H9 (cell line): ENCODE measurements at regions not wholly inside any gene's neighbourhood (a gene's known extent, or its start where the extent isn't known, plus 50 kb on each side); places are given as distances from the start of the nearest gene placed in this dataset.

Experiments used
- DNase-seq: peaks from one replicate; pipeline ENCODE4 v3.0.0-alpha.2; 2017
- H2AFZ ChIP-seq: one replicate; pipeline ENCODE4 v1.6.1; 2013; ENCODE audit warnings: mild to moderate bottlenecking, low read length, control low read depth, moderate library complexity
- H2AK5ac ChIP-seq: 2 replicates; pipeline ENCODE4 v1.6.1; 2013; ENCODE audit warnings: low read length, control low read depth, mixed read lengths; ENCODE audit not compliant: insufficient read length
- H2BK120ac ChIP-seq: one replicate; pipeline ENCODE4 v1.6.1; 2013; ENCODE audit warnings: low read depth, mild to moderate bottlenecking, low read length, control low read depth, inconsistent platforms; ENCODE audit not compliant: poor library complexity, severe bottlenecking
- H2BK12ac ChIP-seq: 2 replicates; pipeline ENCODE4 v1.6.1; 2013; ENCODE audit warnings: low read length, control low read depth, mixed read lengths, low read depth; ENCODE audit not compliant: insufficient read length
- H2BK15ac ChIP-seq: 2 replicates; pipeline ENCODE4 v1.6.1; 2013; ENCODE audit warnings: low read depth, low read length, control low read depth
- H2BK20ac ChIP-seq: one replicate; pipeline ENCODE4 v1.6.1; 2013; ENCODE audit warnings: low read depth, mild to moderate bottlenecking, low read length, control low read depth, inconsistent platforms; ENCODE audit not compliant: poor library complexity, severe bottlenecking
- H2BK5ac ChIP-seq: 2 replicates; pipeline ENCODE4 v1.6.1; 2013; ENCODE audit warnings: low read length, control low read depth, mixed read lengths; ENCODE audit not compliant: insufficient read length
- H3K14ac ChIP-seq: 2 replicates; pipeline ENCODE4 v1.6.1; 2013; ENCODE audit warnings: low read length, control low read depth; ENCODE audit not compliant: insufficient read depth
- H3K18ac ChIP-seq: 2 replicates; pipeline ENCODE4 v1.6.1; 2013; ENCODE audit warnings: low read depth, mild to moderate bottlenecking, mixed read lengths, low read length, control low read depth; ENCODE audit not compliant: insufficient read length
- H3K23ac ChIP-seq: 2 replicates; pipeline ENCODE4 v1.6.1; 2013; ENCODE audit warnings: low read length, control low read depth, mixed read lengths, low read depth; ENCODE audit not compliant: insufficient read length
- H3K23me2 ChIP-seq: 2 replicates; pipeline ENCODE4 v1.6.1; 2013; ENCODE audit warnings: low read depth, mild to moderate bottlenecking, mixed read lengths, low read length, control low read depth; ENCODE audit not compliant: insufficient read length, poor library complexity, severe bottlenecking
- H3K27ac ChIP-seq: 2 replicates; pipeline ENCODE4 v1.5.1; 2013; ENCODE audit warnings: low read length, control low read depth, mixed read lengths, low read depth; ENCODE audit not compliant: insufficient read length
- H3K27me3 ChIP-seq: 2 replicates; pipeline ENCODE4 v1.6.1; 2013; ENCODE audit warnings: low read length, control low read depth, inconsistent platforms; ENCODE audit not compliant: insufficient read depth
- H3K4ac ChIP-seq: 2 replicates; pipeline ENCODE4 v1.6.1; 2013; ENCODE audit warnings: low read depth, mild to moderate bottlenecking, control low read depth, inconsistent platforms, low read length, moderate library complexity
- H3K4me1 ChIP-seq: 2 replicates; pipeline ENCODE4 v1.6.1; 2013; ENCODE audit warnings: low read length, control low read depth, inconsistent platforms; ENCODE audit not compliant: insufficient read depth
- H3K4me2 ChIP-seq: 2 replicates; pipeline ENCODE4 v1.6.1; 2013; ENCODE audit warnings: low read length, control low read depth, mixed read lengths; ENCODE audit not compliant: insufficient read length, insufficient read depth
- H3K56ac ChIP-seq: 2 replicates; pipeline ENCODE4 v1.6.1; 2013; ENCODE audit warnings: low read depth, mild to moderate bottlenecking, mixed read lengths, low read length, control low read depth; ENCODE audit not compliant: insufficient read length
- H3K79me1 ChIP-seq: 2 replicates; pipeline ENCODE4 v1.6.1; 2013; ENCODE audit warnings: low read depth, mild to moderate bottlenecking, moderate library complexity, low read length, control low read depth, inconsistent platforms; ENCODE audit not compliant: insufficient read depth, poor library complexity, severe bottlenecking
- H3K79me2 ChIP-seq: 2 replicates; pipeline ENCODE4 v1.6.1; 2013; ENCODE audit warnings: low read length, control low read depth, inconsistent platforms; ENCODE audit not compliant: insufficient read depth
- H3K9ac ChIP-seq: 2 replicates; pipeline ENCODE4 v1.6.1; 2013; ENCODE audit warnings: low read length, control low read depth, mixed read lengths; ENCODE audit not compliant: insufficient read length; ENCODE audit errors: extremely low read depth
- H3K9me3 ChIP-seq: one replicate; pipeline ENCODE4 v1.6.1; 2013; ENCODE audit warnings: low read depth, low read length, inconsistent platforms; ENCODE audit not compliant: control insufficient read depth
- H3T11ph ChIP-seq: one replicate; pipeline ENCODE4 v1.6.1; 2013; ENCODE audit warnings: mild to moderate bottlenecking, low read length, control low read depth, inconsistent platforms
- H4K20me1 ChIP-seq: one replicate; pipeline ENCODE4 v1.6.1; 2013; ENCODE audit not compliant: control insufficient read depth, insufficient read length, insufficient read depth
- H4K5ac ChIP-seq: 2 replicates; pipeline ENCODE4 v1.6.1; 2013; ENCODE audit warnings: low read depth, mild to moderate bottlenecking, mixed read lengths, low read length, control low read depth; ENCODE audit not compliant: insufficient read length
- H4K8ac ChIP-seq: replicated peaks from 2 replicates; pipeline ENCODE4 v1.6.1; 2013; ENCODE audit warnings: low read length, control low read depth, mixed read lengths, low read depth; ENCODE audit not compliant: insufficient read length
- H4K91ac ChIP-seq: 2 replicates; pipeline ENCODE4 v1.6.1; 2013; ENCODE audit warnings: low read depth, mild to moderate bottlenecking, moderate library complexity, mixed read lengths, low read length, control low read depth; ENCODE audit not compliant: insufficient read length
- H3K27ac Mint-ChIP-seq, 3 experiments: 2 replicates in 2 of 3; 3 replicates in 1 of 3; pipeline ENCODE4 v1.8.0; 2020 to 2021; ENCODE audit warnings: mixed read lengths in 3 of 3, mild to moderate bottlenecking in 1 of 3, moderate library complexity in 1 of 3
- H3K27me3 Mint-ChIP-seq: 2 replicates; pipeline ENCODE4 v1.8.0; 2021; ENCODE audit warnings: low read depth, mild to moderate bottlenecking, moderate library complexity, mixed read lengths
- H3K36me3 Mint-ChIP-seq, 3 experiments: 2 replicates in 2 of 3; 3 replicates in 1 of 3; pipeline ENCODE4 v1.8.0; 2020 to 2021; ENCODE audit warnings: low read depth in 3 of 3, mixed read lengths in 3 of 3; ENCODE audit not compliant: insufficient read depth in 1 of 3
- H3K4me1 Mint-ChIP-seq, 2 experiments: 2 replicates each; pipeline ENCODE4 v1.8.0; 2020; ENCODE audit warnings: mixed read lengths in 2 of 2
- H3K4me3 Mint-ChIP-seq, 2 experiments: 2 replicates in 1 of 2; 3 replicates in 1 of 2; pipeline ENCODE4 v1.8.0; 2020 to 2021; ENCODE audit warnings: mild to moderate bottlenecking in 2 of 2, mixed read lengths in 2 of 2, moderate library complexity in 1 of 2
- H3K9me3 Mint-ChIP-seq, 2 experiments: 2 replicates in 1 of 2; 3 replicates in 1 of 2; pipeline ENCODE4 v1.8.0; 2020; ENCODE audit warnings: mild to moderate bottlenecking in 2 of 2, mixed read lengths in 2 of 2, moderate library complexity in 1 of 2
- CTCF ChIP-seq: fragments of 200-600 bp; sonication (generic); conservative IDR thresholded peaks from 3 replicates; pipeline ENCODE4 v1.8.0; 2021; ENCODE audit warnings: antibody characterized with exemption, mild to moderate bottlenecking
- WGBS: extraction: QIAGEN DNeasy Blood & Tissue Kit; methylation state at CpG from one replicate; pipeline ENCODE4 v1.1.7; 2013; ENCODE audit warnings: missing lambda C conversion rate, low lambda C conversion rate, mixed read lengths; ENCODE audit not compliant: insufficient read length; ENCODE audit errors: extremely low coverage; 5-methylcytosine and 5-hydroxymethylcytosine counted together

- Histone ChIP-seq H2BK5ac (no peak overlapping the region), H2BK12ac (no peak overlapping the region), H3K27ac (no peak overlapping the region), H3K23ac (no peak overlapping the region), H4K5ac (no peak overlapping the region), H2BK20ac (no peak overlapping the region), H3K27me3 (no peaks in the 10 kb centered on the region), H3K4ac (no peak overlapping the region), H2AFZ (no peak overlapping the region), H4K20me1 (no peaks in the 10 kb centered on the region), H4K91ac (no peak overlapping the region), H3K23me2 (no peaks in the 10 kb centered on the region), H3K9me3 (no peaks in the 10 kb centered on the region), H3T11ph (no peak overlapping the region), H3K4me1 (no peaks in the 10 kb centered on the region), H3K79me2 (no peaks in the 10 kb centered on the region), H3K4me2 (no peak overlapping the region), H3K18ac (no peak overlapping the region), H3K56ac (no peak overlapping the region), H3K9ac (no peak overlapping the region), H4K8ac (no peak overlapping the region), H2BK120ac (no peak overlapping the region), H2BK15ac (no peak overlapping the region), H3K79me1 (no peaks in the 10 kb centered on the region), H3K14ac (no peak overlapping the region), H2AK5ac (no peak overlapping the region)
- DNase-seq: no peak
- WGBS: no CpG with 5 or more reads among the region's 3 CpGs
- TF ChIP-seq CTCF: no peak
- no peaks in the 10 kb centered on the region for H3K27me3 Mint-ChIP-seq
- H3K4me3 Mint-ChIP-seq: no peak overlapping the region
- H3K4me1 Mint-ChIP-seq: peaks cover 0 to 3% of the 10 kb centered on the region in 2 experiments; a peak in 1 of 4 replicates
- no peaks in the 10 kb centered on the region for H3K9me3 Mint-ChIP-seq
- H3K27ac Mint-ChIP-seq: no peak overlapping the region
- no peaks in the 10 kb centered on the region for H3K36me3 Mint-ChIP-seq
These were observed 226.2 kb downstream of the ASXL3 start for GRCh38 chr18:33804258-33804657.
